GM23338 (cell line): ENCODE measurements at regions not wholly inside any gene's neighbourhood (a gene's known extent, or its start where the extent isn't known, plus 50 kb on each side); places are given as distances from the start of the nearest gene placed in this dataset.

Source experiments
- CREB1 ChIP-seq: fragments of 250-450 bp; sonication (Bioruptor Pico); IDR thresholded peaks from 2 replicates; pipeline ENCODE4 v1.5.0; 2020; ENCODE audit warnings: low read depth, mild to moderate bottlenecking, moderate library complexity
- CTCF ChIP-seq, 2 experiments: fragments of 200-600 bp in 1 of 2; sonication (generic) in 1 of 2; conservative IDR thresholded peaks; 2 replicates each; pipeline versions ENCODE4 v1.5.1 to v1.6.1; 2016 to 2017; ENCODE audit warnings: antibody characterized with exemption in 2 of 2, low read depth in 2 of 2, mild to moderate bottlenecking in 2 of 2, moderate library complexity in 1 of 2
- ETS1 ChIP-seq: IDR thresholded peaks from 2 replicates; pipeline ENCODE4 v1.6.1; 2016; ENCODE audit warnings: antibody characterized with exemption
- EZH2 ChIP-seq: fragments of 200-600 bp; sonication (generic); IDR thresholded peaks from one replicate; pipeline ENCODE4 v1.8.0; 2017; ENCODE audit warnings: antibody characterized with exemption, mild to moderate bottlenecking, low read depth; ENCODE audit not compliant: unreplicated experiment
- EZH2phosphoT487 ChIP-seq: fragments of 200-600 bp; sonication (generic); IDR thresholded peaks from one replicate; pipeline ENCODE4 v1.8.1; 2018; ENCODE audit warnings: antibody characterized with exemption; ENCODE audit not compliant: unreplicated experiment
- JUNB ChIP-seq: IDR thresholded peaks from one replicate; pipeline ENCODE4 v1.6.1; 2016; ENCODE audit warnings: antibody characterized with exemption; ENCODE audit not compliant: unreplicated experiment
- NANOG ChIP-seq: IDR thresholded peaks from 2 replicates; pipeline ENCODE4 v1.6.1; 2016; ENCODE audit warnings: antibody characterized with exemption, borderline replicate concordance
- POLR2AphosphoS5 ChIP-seq: IDR thresholded peaks from 2 replicates; pipeline ENCODE4 v1.6.1; 2016; ENCODE audit warnings: antibody characterized with exemption, low read depth
- REST ChIP-seq: IDR thresholded peaks from one replicate; pipeline ENCODE4 v1.6.1; 2018; ENCODE audit warnings: antibody characterized with exemption; ENCODE audit not compliant: unreplicated experiment
- STAT1 ChIP-seq: IDR thresholded peaks from one replicate; pipeline ENCODE4 v1.6.1; 2016; ENCODE audit warnings: antibody characterized with exemption; ENCODE audit not compliant: unreplicated experiment
- ZNF114 ChIP-seq: fragments of 250-450 bp; sonication (Bioruptor Pico); IDR thresholded peaks from 2 replicates; pipeline ENCODE4 v1.5.0; 2020; ENCODE audit warnings: mild to moderate bottlenecking, moderate library complexity
- ZNF331 ChIP-seq: fragments of 250-450 bp; sonication (Bioruptor Pico); IDR thresholded peaks from 2 replicates; pipeline ENCODE4 v1.5.0; 2020; ENCODE audit warnings: low read depth, mild to moderate bottlenecking, moderate library complexity
- ZNF462 ChIP-seq: fragments of 250-450 bp; sonication (Bioruptor Pico); IDR thresholded peaks from 2 replicates; pipeline ENCODE4 v1.5.0; 2020; ENCODE audit warnings: mild to moderate bottlenecking, moderate library complexity

- TF ChIP-seq CREB1 (CRISPR knock-in tag), result no peak
- no peak for TF ChIP-seq POLR2AphosphoS5
- no peak for TF ChIP-seq EZH2
- TF ChIP-seq REST, result no peak
- TF ChIP-seq CTCF (conservative IDR thresholded peaks at IDR 0.05; ENCODE audit: low read depth in 2 of 2), result no peak
- TF ChIP-seq EZH2phosphoT487, result no peak
- TF ChIP-seq ZNF331, result no peak
- no peak for TF ChIP-seq ETS1
- no peak for TF ChIP-seq JUNB
- TF ChIP-seq NANOG, result no peak
- TF ChIP-seq STAT1, result no peak
- no peak for TF ChIP-seq ZNF114
- no peak for TF ChIP-seq ZNF462 (CRISPR knock-in tag)
These were observed 265.1 kb upstream of the FAM241A start for GRCh38 chr4:111880116-111880515.
